ENCODE measurements at regions not wholly inside any gene's neighbourhood (a gene's known extent, or its start where the extent isn't known, plus 50 kb on each side); places are given as distances from the start of the nearest gene placed in this dataset.

- no peak for TF ChIP-seq CTCF (conservative IDR thresholded peaks at IDR 0.05; ENCODE audit: low read length)
- no peak for TF ChIP-seq EZH2phosphoT487 (IDR thresholded peaks at IDR 0.05; ENCODE audit: borderline replicate concordance)
Observed at GRCh38 chr9:31355965-31356364, 1028.5 kb upstream of the ACO1 start.

All from Loucy (cell line).